ENCODE measurements at regions not wholly inside any gene's neighbourhood (a gene's known extent, or its start where the extent isn't known, plus 50 kb on each side); places are given as distances from the start of the nearest gene placed in this dataset.

- H3K4me2 ChIP-seq (ENCODE audit: insufficient read depth, low read length), result no peak overlapping the region
- no peak overlapping the region for H3K4me3 ChIP-seq (ENCODE audit: low read depth in 1 of 2, low read length in 2 of 2)
- 0 out of 3 replicates have a peak, but pooled peaks have one; percentile 40 for ATAC-seq (ENCODE audit: insufficient read depth, low read depth)
- no peaks in the 10 kb centered on the region for H3K79me2 ChIP-seq (ENCODE audit: insufficient read depth, low read length)
- H3K9ac ChIP-seq (ENCODE audit: low read depth, low read length), result no peak overlapping the region
- TF ChIP-seq EZH2 (IDR thresholded peaks at IDR 0.05; ENCODE audit: borderline replicate concordance, low read depth, low read length, severe bottlenecking), result no peak
- TF ChIP-seq, protein P1, sequence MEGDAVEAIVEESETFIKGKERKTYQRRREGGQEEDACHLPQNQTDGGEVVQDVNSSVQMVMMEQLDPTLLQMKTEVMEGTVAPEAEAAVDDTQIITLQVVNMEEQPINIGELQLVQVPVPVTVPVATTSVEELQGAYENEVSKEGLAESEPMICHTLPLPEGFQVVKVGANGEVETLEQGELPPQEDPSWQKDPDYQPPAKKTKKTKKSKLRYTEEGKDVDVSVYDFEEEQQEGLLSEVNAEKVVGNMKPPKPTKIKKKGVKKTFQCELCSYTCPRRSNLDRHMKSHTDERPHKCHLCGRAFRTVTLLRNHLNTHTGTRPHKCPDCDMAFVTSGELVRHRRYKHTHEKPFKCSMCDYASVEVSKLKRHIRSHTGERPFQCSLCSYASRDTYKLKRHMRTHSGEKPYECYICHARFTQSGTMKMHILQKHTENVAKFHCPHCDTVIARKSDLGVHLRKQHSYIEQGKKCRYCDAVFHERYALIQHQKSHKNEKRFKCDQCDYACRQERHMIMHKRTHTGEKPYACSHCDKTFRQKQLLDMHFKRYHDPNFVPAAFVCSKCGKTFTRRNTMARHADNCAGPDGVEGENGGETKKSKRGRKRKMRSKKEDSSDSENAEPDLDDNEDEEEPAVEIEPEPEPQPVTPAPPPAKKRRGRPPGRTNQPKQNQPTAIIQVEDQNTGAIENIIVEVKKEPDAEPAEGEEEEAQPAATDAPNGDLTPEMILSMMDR (IDR thresholded peaks at IDR 0.05; ENCODE audit: borderline replicate concordance, extremely low read depth, low read length, poor library complexity, severe bottlenecking), result no peak
- no peaks in the 10 kb centered on the region for H3K27me3 ChIP-seq (ENCODE audit: insufficient read depth, low read length, poor library complexity)
- H2AFZ ChIP-seq (ENCODE audit: low read depth, low read length), result no peak overlapping the region
- no peak for DNase-seq
- no peaks in the 10 kb centered on the region for H4K20me1 ChIP-seq (ENCODE audit: insufficient read depth, low read length)
- H3K36me3 ChIP-seq (ENCODE audit: insufficient read depth, low read length), result no peaks in the 10 kb centered on the region
- 0 out of 2 replicates have a peak, but pooled peaks cover 6% of the 10 kb centered on the region for H3K4me1 ChIP-seq (ENCODE audit: insufficient read depth, low read length)
- H3K9me3 ChIP-seq (ENCODE audit: insufficient read depth, low read length, severe bottlenecking), result peaks cover 4% of the 10 kb centered on the region
- no peak overlapping the region for H3K27ac ChIP-seq (ENCODE audit: low read length)
Measured at GRCh38 chr2:136212426-136213378, 94.8 kb upstream of the CXCR4 start.

- Histone ChIP-seq H3K4me3 (ENCODE audit: low read depth in 1 of 2, low read length in 2 of 2) (no peak overlapping the region), H4K20me1 (ENCODE audit: insufficient read depth, low read length) (no peaks in the 10 kb centered on the region), H3K27me3 (ENCODE audit: insufficient read depth, low read length, poor library complexity) (no peaks in the 10 kb centered on the region), H3K4me1 (ENCODE audit: insufficient read depth, low read length) (0 out of 2 replicates have a peak, but pooled peaks cover 6% of the 10 kb centered on the region), H3K36me3 (ENCODE audit: insufficient read depth, low read length) (no peaks in the 10 kb centered on the region), H3K9me3 (ENCODE audit: insufficient read depth, low read length, severe bottlenecking) (peaks cover 4% of the 10 kb centered on the region), H3K27ac (ENCODE audit: low read length) (no peak overlapping the region), H3K79me2 (ENCODE audit: insufficient read depth, low read length) (no peaks in the 10 kb centered on the region), H3K9ac (ENCODE audit: low read depth, low read length) (no peak overlapping the region), H3K4me2 (ENCODE audit: insufficient read depth, low read length) (no peak overlapping the region), H2AFZ (ENCODE audit: low read depth, low read length) (no peak overlapping the region)
- DNase-seq, result no peak
- TF ChIP-seq, protein P1 (IDR thresholded peaks at IDR 0.05; ENCODE audit: borderline replicate concordance, extremely low read depth, low read length, poor library complexity, severe bottlenecking), result no peak
- TF ChIP-seq EZH2 (IDR thresholded peaks at IDR 0.05; ENCODE audit: borderline replicate concordance, low read depth, low read length, severe bottlenecking), result no peak
- ATAC-seq (ENCODE audit: insufficient read depth, low read depth), result no peak
Measured at GRCh38 chr2:136211701-136212100, 93.8 kb upstream of the CXCR4 start.

- H3K9ac ChIP-seq (ENCODE audit: low read depth, low read length), result no peak overlapping the region
- no peaks in the 10 kb centered on the region for H3K27me3 ChIP-seq (ENCODE audit: insufficient read depth, low read length, poor library complexity)
- no peak for TF ChIP-seq EZH2 (IDR thresholded peaks at IDR 0.05; ENCODE audit: borderline replicate concordance, low read depth, low read length, severe bottlenecking)
- TF ChIP-seq, protein P1 (IDR thresholded peaks at IDR 0.05; ENCODE audit: borderline replicate concordance, extremely low read depth, low read length, poor library complexity, severe bottlenecking), result no peak
- H3K9me3 ChIP-seq (ENCODE audit: insufficient read depth, low read length, severe bottlenecking), result peaks cover 4% of the 10 kb centered on the region
- H3K4me1 ChIP-seq (ENCODE audit: insufficient read depth, low read length), result 0 out of 2 replicates have a peak, but pooled peaks cover 6% of the 10 kb centered on the region
- DNase-seq, result no peak
- no peaks in the 10 kb centered on the region for H4K20me1 ChIP-seq (ENCODE audit: insufficient read depth, low read length)
- no peak overlapping the region for H2AFZ ChIP-seq (ENCODE audit: low read depth, low read length)
- no peak overlapping the region for H3K4me2 ChIP-seq (ENCODE audit: insufficient read depth, low read length)
- ATAC-seq (ENCODE audit: insufficient read depth, low read depth), result no peak
- no peaks in the 10 kb centered on the region for H3K79me2 ChIP-seq (ENCODE audit: insufficient read depth, low read length)
- no peaks in the 10 kb centered on the region for H3K36me3 ChIP-seq (ENCODE audit: insufficient read depth, low read length)
- no peak overlapping the region for H3K4me3 ChIP-seq (ENCODE audit: low read depth in 1 of 2, low read length in 2 of 2)
- no peak overlapping the region for H3K27ac ChIP-seq (ENCODE audit: low read length)
Measured at GRCh38 chr2:136210822-136211221, 92.9 kb upstream of the CXCR4 start.

Data from DND-41 (cell line).